H1 (cell line): ENCODE measurements at regions not wholly inside any gene's neighbourhood (a gene's known extent, or its start where the extent isn't known, plus 50 kb on each side); places are given as distances from the start of the nearest gene placed in this dataset.

ENCODE experiments used
- CHD2 ChIP-seq: IDR thresholded peaks from 2 replicates; pipeline ENCODE4 v1.6.1; 2012; ENCODE audit warnings: low read length, improper control_type of control experiment
- CHD7 ChIP-seq: fragments of 300-600 bp; sonication (generic); IDR thresholded peaks from 2 replicates; pipeline ENCODE4 v1.7.1; 2012; ENCODE audit warnings: low read length, moderate library complexity, mild to moderate bottlenecking, inconsistent platforms; ENCODE audit not compliant: insufficient replicate concordance
- GTF2F1 ChIP-seq: IDR thresholded peaks from 2 replicates; pipeline ENCODE4 v1.6.1; 2012; ENCODE audit warnings: low read depth, low read length, improper control_type of control experiment, borderline replicate concordance
- HDAC6 ChIP-seq: IDR thresholded peaks from one replicate; pipeline ENCODE4 v1.7.1; 2012; ENCODE audit warnings: low read depth, mild to moderate bottlenecking, inconsistent platforms, low read length, moderate library complexity
- KDM5A ChIP-seq: fragments of 200-600 bp; IDR thresholded peaks from 2 replicates; pipeline ENCODE4 v1.7.1; 2012; ENCODE audit warnings: mild to moderate bottlenecking, low read length, inconsistent platforms, mixed read lengths
- MAX ChIP-seq: IDR thresholded peaks from 2 replicates; pipeline ENCODE4 v1.6.1; 2012; ENCODE audit warnings: inconsistent platforms
- PHF8 ChIP-seq: fragments of 200-600 bp; sonication (generic); conservative IDR thresholded peaks from 2 replicates; pipeline ENCODE4 v1.7.1; 2012; ENCODE audit warnings: low read depth, mild to moderate bottlenecking, inconsistent platforms, low read length, moderate library complexity
- SAP30 ChIP-seq: fragments of 300-600 bp; sonication (generic); IDR thresholded peaks from 2 replicates; pipeline ENCODE4 v1.7.1; 2012; ENCODE audit warnings: low read length, moderate library complexity, mild to moderate bottlenecking, inconsistent platforms; ENCODE audit not compliant: insufficient read depth, insufficient replicate concordance
- TBP ChIP-seq: IDR thresholded peaks from 2 replicates; pipeline ENCODE4 v1.6.1; 2011; ENCODE audit warnings: low read depth, low read length, improper control_type of control experiment
- YY1 ChIP-seq: IDR thresholded peaks from 2 replicates; pipeline ENCODE4 v1.6.1; 2011; ENCODE audit warnings: low read depth, mild to moderate bottlenecking, low read length

DNA sequence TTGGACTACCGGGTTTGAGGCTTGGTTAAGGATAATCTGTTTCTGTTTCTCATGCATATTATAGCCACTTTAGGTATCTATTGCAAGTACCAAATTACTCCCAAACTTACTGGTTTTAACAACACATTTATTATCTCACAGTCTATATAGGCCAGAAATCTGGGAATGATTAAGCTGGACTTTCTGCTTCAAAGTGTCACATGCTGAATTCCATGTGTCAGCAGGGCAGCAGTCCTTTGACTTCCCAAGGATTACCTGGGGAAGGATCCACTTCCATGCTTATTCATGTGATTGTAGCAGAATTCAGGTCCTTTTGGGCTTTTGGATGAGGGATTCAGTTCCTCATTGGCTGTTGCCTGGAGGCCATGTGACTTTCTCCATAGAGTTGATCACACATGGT lies 349.0 kb upstream of the TRAM1L1 start (continued):
- no peak for TF ChIP-seq CHD7
- TF ChIP-seq SAP30: no peak
- TF ChIP-seq CHD2: no peak
- TF ChIP-seq KDM5A: no peak
- TF ChIP-seq TBP: no peak
- no peak for TF ChIP-seq HDAC6
- no peak for TF ChIP-seq GTF2F1
- no peak for TF ChIP-seq MAX
- no peak for TF ChIP-seq PHF8
- no peak for TF ChIP-seq YY1
